HG02610 (cell line): ENCODE measurements at regions not wholly inside any gene's neighbourhood (a gene's known extent, or its start where the extent isn't known, plus 50 kb on each side); places are given as distances from the start of the nearest gene placed in this dataset.
A peak's percentile ranks its signal among the peaks of the same experiment; 100 is the strongest.

Experiments
- ATAC-seq: cut with Tn5 transposase; IDR thresholded peaks from one replicate; pipeline ENCODE4 v1.9.1; 2021; ENCODE audit warnings: mild to moderate bottlenecking, moderate library complexity; ENCODE audit not compliant: unreplicated experiment

DNA sequence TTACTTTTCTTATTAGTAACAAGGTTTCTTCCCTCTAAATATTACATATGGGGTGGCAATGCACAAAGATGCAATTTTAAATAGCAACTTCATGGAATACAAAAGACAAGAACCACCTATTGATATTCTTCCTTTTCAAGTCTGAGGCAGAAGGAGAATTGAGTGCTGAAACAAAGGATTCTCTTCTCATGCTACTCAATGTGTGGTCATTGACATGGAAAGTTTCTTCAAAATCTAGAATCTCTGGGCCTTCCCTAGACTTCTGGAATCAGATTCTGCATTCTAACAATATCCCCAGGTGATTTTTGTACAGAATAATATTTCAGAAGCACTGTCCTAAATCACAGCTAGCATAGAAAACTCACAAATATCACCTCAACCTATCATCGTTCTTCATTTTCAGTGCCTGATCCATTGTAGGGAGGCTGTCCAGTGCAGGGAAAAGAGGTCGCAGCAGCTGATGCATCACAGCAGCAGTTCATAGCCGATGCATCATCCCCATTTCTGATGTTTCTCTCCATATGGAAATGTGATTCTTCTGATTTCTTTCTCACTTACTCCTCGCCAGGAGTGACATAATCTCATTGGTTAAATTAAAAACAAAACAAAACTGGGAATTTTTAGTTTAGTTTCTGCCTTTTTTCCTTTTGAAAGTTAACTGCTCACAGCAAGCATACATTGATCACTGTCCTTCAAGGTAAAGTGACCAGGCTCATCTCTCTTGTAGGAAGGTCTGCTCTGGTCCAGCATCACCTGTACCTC lies 139.5 kb upstream of the FAM83B start:
- ATAC-seq = no peak

DNA sequence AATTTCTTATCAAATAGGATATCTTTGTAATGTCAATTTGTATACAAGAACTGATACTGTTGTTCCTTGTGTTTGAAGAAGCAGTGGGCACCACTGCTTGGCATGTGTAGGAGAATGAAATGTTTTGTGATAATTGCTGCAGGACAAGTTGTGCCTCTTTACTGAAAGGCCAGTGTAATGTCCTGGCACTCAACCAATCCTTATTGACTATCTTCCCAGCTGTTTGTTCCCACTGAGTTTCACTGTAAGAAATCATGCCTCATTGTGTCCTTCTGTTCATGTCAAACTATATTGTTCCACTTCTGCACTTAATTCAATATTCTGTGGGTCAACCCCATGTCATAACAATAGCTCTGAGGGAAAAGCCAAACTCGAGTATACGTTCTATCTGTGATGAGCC lies 136.1 kb upstream of the FAM83B start:
- no peak for ATAC-seq

DNA sequence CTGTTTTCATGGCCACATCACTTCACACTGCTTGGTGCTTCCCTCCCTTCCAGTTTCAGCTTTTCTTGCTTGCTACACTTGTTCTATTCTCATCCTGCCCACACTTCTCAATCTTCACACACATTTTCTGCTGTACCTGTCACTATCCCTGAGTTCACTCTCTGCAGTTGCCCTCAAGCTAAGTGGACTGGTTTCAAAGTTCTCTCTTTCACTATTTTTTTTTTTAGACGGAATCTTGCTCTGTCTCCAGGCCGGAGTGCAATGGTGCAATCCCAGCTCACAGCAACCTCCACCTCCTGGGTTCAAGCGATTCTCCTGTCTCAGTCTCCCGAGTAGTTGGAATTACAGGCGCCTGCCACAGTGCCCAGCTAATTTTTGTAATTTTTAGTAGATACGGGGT lies 130.6 kb upstream of the FAM83B start:
- ATAC-seq = no peak

DNA sequence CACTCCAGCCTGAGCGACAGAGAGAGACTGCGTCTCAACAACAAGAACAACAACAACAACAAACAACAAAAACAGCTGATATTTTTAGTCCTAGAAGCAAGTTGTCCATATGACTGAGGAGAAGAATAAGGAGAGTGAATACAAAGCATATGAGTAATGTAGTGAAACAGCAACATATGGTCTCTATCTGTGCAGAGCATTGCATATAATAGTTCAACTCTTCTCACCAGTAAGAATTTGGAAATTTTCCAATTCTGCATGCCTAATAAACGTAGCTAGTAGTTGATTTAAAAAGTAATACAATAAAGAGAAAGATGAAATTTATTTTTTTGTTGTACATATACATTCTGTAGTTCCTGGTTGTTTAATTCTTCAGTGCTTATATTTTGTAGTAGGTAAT lies 129.7 kb upstream of the FAM83B start:
- no peak for ATAC-seq

DNA sequence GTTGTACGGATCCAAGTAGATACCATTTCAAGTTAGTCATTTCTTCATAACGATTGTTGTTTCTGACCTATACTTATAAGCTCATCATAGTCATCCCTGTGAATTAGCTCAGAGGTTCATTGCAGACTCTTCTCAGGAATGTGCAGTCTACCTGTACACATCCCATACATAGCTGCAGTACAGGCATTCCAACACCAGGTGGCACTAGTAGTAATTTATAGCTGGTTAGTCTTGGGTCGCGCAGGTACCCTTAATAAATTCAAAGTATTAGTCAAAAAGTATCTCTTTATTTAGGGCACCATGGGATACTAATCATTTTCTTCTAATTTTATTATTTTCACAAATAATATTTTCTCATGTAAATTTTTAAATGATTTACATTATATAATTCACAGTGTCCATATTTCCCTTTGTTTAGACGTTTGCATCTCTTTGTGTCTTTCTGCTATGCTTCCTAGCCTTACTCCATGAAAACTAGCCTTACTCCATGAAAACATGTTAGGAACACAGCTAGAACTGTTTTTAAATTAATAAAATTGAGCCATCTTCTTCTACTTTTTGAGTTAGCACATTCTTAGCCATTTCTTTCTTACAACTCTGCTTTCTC lies 128.6 kb upstream of the FAM83B start:
- peak; percentile 82 for ATAC-seq

DNA sequence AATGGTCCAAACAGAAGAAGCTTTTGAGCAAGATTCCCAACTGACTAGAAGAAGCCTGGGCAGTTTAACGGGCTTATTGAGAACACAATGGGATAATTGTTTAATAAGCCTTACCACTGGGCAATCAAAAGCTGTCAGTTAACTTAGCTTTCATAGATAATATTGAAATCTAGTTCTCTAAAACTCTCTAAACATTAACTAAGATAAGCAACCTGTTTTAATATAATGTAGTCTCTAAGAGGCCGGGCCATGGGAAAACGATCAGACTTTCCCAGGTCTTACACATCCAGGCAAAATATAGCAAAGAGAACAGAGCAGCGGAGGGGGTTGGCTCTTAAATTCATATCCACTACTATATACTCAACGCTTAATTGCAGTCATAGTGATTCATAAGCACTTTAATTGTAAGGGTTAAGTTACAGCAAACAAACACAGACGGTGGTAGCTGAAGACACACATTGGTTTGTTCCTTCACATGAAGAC lies 128.0 kb upstream of the FAM83B start:
- ATAC-seq = no peak

DNA sequence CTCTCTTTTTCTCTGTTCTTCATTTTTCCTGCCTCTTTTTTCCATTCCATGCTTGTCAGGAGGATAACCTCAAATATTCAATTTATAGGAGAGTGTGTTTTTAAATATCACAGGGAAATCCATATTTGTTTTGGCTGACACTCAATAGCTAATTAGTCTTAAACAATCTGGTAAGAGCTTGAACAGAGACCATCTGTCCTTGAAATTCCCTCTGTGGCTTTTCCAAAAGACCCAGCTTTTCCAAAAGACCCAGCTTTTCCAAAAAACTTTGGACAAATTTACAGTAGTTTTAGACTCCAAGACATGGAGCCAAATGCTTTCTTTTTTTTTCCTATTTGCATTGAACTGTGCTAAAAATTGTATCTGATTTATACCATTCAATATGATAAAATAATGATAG lies 127.4 kb upstream of the FAM83B start:
- no peak for ATAC-seq

DNA sequence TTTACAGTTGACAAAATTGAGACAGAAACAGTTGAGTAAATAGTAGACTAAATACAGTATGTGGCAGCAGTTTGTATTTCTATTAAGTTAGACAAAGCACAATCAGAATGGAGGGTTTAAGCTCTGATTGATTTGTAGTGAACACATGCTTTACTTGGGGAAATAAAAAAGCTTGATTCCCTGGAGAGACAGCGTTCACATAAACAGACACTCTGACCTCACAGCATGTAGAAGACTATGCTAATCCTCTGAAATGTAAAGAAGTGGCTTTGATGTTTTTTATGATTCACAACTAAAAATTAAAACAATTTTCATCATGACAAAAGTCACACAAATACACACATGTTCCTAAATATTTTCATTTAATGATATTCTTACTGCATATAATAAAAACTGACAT lies 126.9 kb upstream of the FAM83B start:
- ATAC-seq = no peak

DNA sequence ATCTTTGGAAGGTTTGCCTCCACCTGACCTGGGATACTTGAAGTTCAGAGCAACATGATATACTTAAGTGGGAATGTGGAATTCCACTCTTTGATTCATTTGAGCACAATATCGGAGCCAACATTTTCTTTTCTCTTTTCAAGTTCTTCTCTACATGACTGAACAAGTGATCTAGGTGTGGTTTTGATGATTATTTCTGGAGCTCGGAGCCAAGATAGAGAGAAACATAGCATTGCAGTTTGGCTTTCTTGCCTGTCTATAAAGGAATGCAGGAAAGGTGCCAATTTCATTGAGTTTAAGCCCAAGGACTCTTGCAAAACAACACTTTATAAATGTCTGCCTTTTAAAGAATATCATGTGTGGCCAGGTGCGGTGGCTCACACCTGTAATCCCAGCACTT lies 124.2 kb upstream of the FAM83B start:
- no peak for ATAC-seq

DNA sequence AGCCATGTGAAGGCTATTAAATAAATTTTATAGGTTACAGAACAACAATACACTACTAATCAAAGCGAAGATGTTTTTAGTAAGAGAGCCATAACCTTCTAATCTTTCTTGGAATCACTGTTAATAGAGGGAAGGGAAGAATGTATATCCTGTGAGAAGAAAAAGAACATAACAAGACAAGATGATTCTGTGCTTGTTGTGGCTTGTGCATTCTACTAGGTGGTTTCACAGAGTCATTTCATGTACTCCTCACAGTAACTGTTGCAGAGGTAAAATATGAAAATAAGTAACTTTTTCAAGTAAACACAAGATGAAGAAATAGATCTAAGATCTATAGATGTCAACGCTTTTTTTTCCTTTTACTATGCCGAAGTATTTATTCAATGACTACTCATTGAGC lies 116.9 kb upstream of the FAM83B start:
- ATAC-seq = no peak

DNA sequence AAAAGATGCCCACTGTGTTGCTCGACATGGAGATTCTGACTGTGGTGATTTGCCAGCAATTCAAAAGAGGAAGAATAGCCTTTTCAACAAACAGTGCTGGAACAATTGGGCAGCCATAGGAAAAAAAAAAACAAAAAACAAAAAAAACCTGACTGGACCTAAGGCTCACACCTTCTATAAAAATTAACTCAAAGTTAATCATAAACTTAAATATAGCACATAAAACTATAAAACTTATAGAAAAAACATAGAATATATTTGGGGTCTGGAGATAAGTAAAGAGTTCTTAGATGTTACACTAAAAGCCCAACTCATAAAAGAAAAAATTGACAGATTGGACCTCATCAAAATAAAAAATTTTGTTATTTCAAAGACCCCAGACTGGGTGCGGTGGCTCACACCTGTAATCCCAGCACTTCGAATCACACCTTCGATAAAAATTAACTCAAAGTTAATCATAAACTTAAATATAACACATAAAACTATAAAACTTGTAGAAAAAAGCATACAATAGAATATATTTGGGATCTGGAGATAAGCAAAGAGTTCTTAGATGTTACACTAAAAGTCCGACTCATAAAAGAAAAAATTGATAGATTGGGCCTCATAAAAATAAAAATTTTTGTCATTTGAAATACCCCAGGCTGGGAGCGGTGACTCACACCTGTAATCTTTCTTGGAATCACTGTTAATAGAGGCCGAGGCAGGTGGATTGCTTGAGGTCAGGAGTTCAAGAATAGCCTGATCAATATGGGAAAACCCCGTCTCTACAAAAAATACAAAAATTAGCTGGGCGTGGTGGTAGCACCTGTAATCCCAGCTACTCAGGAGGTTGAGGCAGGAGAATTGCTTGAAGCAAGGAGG lies 115.6 kb upstream of the FAM83B start:
- no peak for ATAC-seq

DNA sequence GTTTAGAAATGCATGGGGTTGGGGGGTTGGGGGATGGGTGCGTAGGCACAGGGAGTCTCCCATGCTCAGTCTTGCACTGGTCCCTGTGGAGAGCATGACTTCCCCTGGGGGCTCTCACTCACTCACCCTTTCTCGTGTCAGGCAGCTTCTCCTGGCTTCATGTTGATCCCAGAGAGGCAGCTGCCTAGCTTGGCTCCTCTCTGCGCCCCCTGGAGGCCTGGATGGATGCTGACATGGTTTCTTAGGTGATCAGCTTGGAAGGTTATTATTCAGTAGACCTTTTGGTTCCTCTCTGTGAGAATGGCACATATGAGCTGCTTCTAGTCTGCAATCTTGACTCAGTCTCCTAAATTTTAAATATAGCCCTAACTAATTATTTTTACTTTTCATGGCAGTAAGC lies 109.3 kb upstream of the FAM83B start:
- ATAC-seq = no peak

DNA sequence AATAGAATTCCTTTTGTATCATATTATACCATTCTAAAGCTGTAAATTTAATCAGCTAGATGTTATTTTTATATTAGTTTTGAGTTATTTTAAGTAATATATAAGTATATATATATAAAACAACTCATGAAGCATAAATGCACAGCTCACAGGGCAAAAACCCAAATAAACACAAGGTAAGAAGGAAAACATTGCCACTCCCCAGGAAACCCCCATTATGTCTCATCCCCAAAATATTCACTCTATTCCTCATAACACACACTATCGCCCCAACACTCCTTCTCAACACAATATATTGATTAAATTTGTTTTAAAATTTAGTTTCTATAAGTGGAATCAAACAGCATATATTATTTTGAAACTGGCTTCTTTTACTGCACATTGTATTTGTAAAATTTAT lies 98.6 kb upstream of the FAM83B start:
- no peak for ATAC-seq

DNA sequence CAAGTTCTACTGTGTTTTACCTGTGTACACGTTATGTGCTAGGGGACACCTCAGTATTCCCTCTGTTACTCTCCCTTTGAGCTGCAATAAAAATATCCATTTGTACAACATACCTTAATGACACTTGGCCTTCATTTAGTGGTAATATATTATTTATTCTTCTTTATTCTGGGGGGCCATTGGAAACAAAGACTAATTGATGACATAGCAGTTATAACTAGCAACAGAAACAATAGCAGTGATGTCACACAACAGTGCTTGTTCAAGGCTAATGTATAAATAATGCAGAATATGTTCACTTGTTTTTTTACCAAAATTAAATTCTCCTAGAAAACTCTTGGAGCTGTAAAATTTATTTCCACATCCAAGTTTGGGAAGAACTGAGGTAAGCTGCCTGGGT lies 92.2 kb upstream of the FAM83B start:
- no peak for ATAC-seq

DNA sequence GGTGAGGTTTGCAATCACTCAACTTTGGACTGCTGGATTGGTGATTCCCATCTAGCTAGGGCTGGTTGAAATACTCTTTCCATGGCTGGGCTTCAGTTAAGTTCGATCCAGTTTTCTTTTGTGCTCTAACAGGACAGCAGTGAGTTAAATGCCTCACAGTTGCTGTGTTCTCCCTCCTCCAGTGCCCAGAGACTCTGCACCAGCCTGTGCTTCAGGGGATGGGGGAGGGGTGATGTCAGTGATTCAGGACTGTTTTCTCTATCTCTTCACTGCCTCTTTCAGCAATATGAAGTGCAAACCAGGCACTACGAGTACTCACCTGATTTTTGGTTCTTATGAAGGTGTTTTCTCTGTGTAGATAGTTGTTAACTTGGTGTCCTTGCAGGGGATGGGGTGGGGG lies 88.2 kb upstream of the FAM83B start:
- no peak for ATAC-seq

DNA sequence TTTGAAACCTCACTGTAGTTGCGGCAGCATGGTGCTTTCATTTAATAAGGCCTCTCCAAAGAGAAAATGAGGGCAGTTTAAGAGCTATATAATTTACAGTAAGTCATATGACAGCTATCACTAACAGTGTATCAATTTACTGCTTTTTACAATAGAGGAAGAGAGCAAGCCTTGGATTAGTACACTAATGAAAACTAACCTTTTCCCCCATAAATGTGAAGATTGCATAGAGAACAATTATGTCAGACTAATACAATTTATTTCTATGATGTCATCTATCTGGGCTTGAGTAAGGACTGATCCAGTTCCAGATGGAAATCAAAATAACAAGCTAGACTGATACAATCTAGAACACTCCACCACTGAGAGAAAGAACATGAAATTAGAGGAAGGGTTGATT lies 78.1 kb upstream of the FAM83B start:
- no peak for ATAC-seq

DNA sequence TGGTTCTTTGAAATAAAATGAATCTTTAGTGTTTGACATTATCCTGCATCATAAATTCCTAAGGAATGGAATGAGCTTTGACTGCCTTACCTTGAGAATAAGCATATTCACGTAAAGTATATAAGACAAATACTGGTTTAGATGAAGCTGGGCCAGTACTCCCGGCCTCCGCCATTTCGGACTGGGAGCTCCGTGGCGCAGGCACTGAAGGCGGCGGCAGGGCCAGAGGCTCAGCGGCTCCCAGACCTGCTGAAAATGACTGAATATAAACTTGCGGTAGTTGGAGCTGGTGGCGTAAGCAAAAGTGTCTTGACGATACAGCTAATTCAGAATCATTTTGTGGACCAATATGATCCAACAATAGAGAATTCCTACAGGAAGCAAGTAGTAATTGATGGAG lies 76.2 kb upstream of the FAM83B start:
- ATAC-seq = no peak

DNA sequence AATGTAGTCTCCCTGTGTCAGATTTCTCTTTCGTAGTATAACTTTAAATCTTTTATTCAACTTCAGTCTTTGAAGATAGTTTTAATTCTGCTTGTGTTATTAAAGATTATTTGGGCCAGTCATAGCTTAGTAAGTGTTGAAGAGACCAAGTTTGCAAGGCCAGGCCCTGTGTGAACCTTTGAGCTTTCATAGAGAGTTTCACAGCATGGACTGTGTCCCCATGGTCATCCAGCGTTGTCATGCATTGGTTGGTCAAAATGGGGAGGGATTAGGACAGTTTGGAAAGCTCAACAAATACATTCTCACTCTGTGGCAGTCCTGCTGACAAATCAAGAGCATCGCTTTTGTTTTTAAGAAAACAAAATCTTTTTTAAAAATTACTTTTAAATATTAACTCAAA lies 74.6 kb upstream of the FAM83B start:
- no peak for ATAC-seq

DNA sequence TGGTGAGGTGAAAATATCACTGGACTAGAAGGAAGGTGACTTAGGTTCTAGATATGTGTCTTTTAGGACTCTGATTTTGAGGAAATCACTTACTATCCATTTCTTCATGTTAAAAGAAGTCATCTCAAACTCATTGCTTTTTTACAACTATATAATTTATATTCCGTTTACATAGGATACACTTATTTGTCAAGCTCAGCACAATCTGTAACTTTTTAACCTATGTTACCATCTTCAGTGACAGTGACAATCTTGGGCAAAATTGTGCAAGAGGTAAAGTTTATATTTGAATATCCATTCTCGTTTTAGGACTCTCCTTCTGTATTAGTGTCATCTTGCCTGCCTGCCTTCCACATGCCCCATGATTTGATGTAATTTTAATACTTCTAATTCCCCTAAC lies 74.0 kb upstream of the FAM83B start:
- no peak for ATAC-seq

DNA sequence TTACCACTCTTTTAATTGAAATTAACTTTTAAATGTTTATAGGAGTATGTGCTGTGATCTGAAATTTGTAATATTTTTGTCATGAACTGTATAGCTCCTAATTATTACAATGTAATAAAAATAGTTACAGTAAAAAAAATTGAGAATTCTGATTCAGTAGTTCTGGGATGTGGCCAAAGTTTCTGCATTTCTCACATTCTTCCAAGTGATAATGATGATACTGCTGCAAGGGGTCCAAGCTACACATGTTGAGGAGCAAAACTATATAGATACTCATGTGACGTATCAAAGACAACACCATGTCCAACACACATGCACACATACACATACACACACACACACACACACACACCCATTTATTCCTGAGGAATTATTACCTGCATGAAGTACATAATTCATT lies 71.0 kb upstream of the FAM83B start:
- no peak for ATAC-seq

DNA sequence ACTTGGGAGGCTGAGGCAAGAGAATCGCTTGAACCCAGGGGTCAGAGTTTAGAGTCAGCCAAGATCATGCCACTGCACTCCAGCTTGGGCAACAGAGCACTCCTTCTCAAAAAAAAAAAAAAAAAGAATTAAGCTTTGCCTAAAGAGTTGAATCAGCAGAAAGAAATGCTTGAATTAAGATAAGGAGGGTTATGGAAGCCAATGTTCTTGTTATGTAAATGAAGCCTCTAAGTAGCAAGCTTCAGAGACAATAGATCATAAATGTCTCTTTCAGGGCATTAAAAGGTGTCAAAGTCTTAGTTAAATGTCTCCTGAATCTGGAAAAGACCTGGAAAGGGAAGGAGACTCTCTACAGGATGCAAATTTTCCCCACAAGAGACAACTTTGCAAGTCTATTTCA lies 69.7 kb upstream of the FAM83B start:
- ATAC-seq = no peak

DNA sequence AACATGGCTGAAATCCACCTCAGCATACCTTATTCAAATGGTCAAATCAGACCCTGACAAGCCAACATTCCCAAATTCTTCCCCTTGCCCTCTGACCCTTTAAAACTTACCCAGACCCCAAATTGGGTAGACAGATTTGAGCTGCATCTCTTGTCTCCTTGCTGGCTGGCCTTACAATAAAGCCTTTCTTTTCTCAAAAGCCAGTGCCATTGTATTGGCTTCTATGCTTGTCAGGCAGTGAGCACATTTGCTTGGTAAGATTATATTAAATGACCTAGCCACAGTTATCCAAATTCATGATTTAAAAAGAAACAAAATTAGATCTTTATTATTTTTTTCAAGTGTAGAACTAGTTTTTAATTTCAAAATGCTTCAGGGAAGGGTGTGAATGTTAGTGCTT lies 67.8 kb upstream of the FAM83B start:
- ATAC-seq = no peak
